ENCODE measurements at regions not wholly inside any gene's neighbourhood (a gene's known extent, or its start where the extent isn't known, plus 50 kb on each side); places are given as distances from the start of the nearest gene placed in this dataset.

DNA sequence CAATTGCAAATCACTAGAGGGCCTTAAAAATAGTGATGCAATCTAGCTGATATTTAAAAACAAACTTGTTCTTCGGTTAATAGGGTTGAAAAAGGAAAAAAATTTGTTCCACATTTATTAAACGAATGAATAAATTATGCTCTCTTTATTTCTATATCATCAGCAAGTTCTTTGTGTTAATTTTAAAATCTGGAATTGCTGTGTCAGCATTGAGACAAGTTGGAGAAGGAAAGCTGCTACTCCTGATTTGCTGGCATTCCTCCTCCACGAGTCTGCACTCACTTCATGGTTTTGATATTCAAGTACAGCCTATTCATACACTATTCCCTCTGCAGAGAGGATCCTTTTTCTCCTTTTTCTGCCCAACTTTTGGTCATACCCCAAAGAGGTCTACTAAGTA, 117.6 kb downstream of the MRPL39 start:
- TF ChIP-seq, protein P1, sequence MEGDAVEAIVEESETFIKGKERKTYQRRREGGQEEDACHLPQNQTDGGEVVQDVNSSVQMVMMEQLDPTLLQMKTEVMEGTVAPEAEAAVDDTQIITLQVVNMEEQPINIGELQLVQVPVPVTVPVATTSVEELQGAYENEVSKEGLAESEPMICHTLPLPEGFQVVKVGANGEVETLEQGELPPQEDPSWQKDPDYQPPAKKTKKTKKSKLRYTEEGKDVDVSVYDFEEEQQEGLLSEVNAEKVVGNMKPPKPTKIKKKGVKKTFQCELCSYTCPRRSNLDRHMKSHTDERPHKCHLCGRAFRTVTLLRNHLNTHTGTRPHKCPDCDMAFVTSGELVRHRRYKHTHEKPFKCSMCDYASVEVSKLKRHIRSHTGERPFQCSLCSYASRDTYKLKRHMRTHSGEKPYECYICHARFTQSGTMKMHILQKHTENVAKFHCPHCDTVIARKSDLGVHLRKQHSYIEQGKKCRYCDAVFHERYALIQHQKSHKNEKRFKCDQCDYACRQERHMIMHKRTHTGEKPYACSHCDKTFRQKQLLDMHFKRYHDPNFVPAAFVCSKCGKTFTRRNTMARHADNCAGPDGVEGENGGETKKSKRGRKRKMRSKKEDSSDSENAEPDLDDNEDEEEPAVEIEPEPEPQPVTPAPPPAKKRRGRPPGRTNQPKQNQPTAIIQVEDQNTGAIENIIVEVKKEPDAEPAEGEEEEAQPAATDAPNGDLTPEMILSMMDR (IDR thresholded peaks at IDR 0.05) = no peak
- no peak for TF ChIP-seq EZH2 (IDR thresholded peaks at IDR 0.05; ENCODE audit: borderline replicate concordance, insufficient read depth, low read depth, low read length, poor library complexity, severe bottlenecking)

Data from B cell (primary cell).